Peyer's patch (tissue), 4 donors: ENCODE measurements at regions not wholly inside any gene's neighbourhood (a gene's known extent, or its start where the extent isn't known, plus 50 kb on each side); places are given as distances from the start of the nearest gene placed in this dataset.

Source experiments
- DNase-seq, 3 donors: peaks; one replicate each; pipeline ENCODE4 v3.0.0-alpha.2; 2017 to 2019
- H3K27ac ChIP-seq, 4 donors: fragments of 200-600 bp; sonication (generic); one replicate each; pipeline ENCODE4 v1.5.1; 2016 to 2019
- H3K27me3 ChIP-seq, 2 donors: fragments of 200-600 bp; sonication (generic); one replicate each; pipeline ENCODE4 v1.5.1; 2019
- H3K36me3 ChIP-seq, 3 donors: fragments of 200-600 bp; sonication (generic); one replicate each; pipeline ENCODE4 v1.5.1; 2016 to 2019
- H3K4me1 ChIP-seq, 4 donors: fragments of 200-600 bp; sonication (generic); one replicate each; pipeline ENCODE4 v1.5.1; 2016 to 2019
- H3K4me3 ChIP-seq, 4 donors: fragments of 200-600 bp; sonication (generic); 1 replicate in 3 of 4; 2 replicates in 1 of 4; pipeline ENCODE4 v1.5.1; 2016 to 2019; ENCODE audit warnings: mild to moderate bottlenecking in 1 of 4
- H3K9me3 ChIP-seq, 4 donors: fragments of 200-600 bp; sonication (generic); one replicate each; pipeline ENCODE4 v1.5.1; 2016 to 2019; ENCODE audit warnings: mild to moderate bottlenecking in 1 of 4
- POLR2A ChIP-seq, 2 donors: fragments of 450-650 bp; IDR thresholded peaks; one replicate each; pipeline ENCODE4 v1.5.1; 2017; ENCODE audit warnings: antibody characterized with exemption in 2 of 2, mild to moderate bottlenecking in 2 of 2, moderate library complexity in 2 of 2
- TF ChIP-seq, protein P1 (sequence below), 6 experiments: fragments of 450-650 bp in 4 of 6; fragments of 200-600 bp in 2 of 6; sonication (generic) in 1 of 6; IDR thresholded peaks; one replicate each; pipeline ENCODE4 v1.5.1; 2017 to 2019; ENCODE audit warnings: antibody characterized with exemption in 6 of 6, mild to moderate bottlenecking in 3 of 6, moderate library complexity in 1 of 6

DNA sequence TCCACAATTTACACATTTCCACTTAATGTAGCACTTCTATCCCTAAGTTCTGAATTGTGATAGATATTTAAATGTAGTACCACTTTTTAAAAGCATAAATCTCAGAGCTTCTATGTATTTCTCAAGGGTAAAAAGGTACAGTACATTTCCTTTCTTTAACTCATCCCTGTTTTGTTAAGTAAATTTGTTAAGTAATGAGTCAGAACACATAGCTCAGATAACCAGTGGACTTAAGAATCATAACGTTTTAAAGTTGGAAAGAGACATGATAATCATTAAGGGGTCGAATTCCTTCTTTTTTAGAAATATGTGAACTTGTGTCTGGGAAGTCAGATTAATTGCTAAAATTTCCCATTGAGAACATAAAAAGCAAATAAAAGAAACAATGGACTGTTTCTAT lies 810.2 kb upstream of the NUDT12 start:
- no peak for TF ChIP-seq POLR2A (IDR thresholded peaks at IDR 0.05)
- TF ChIP-seq, protein P1, sequence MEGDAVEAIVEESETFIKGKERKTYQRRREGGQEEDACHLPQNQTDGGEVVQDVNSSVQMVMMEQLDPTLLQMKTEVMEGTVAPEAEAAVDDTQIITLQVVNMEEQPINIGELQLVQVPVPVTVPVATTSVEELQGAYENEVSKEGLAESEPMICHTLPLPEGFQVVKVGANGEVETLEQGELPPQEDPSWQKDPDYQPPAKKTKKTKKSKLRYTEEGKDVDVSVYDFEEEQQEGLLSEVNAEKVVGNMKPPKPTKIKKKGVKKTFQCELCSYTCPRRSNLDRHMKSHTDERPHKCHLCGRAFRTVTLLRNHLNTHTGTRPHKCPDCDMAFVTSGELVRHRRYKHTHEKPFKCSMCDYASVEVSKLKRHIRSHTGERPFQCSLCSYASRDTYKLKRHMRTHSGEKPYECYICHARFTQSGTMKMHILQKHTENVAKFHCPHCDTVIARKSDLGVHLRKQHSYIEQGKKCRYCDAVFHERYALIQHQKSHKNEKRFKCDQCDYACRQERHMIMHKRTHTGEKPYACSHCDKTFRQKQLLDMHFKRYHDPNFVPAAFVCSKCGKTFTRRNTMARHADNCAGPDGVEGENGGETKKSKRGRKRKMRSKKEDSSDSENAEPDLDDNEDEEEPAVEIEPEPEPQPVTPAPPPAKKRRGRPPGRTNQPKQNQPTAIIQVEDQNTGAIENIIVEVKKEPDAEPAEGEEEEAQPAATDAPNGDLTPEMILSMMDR (IDR thresholded peaks at IDR 0.05): no peak
- Histone ChIP-seq H3K9me3 (no peaks in the 10 kb centered on the region), H3K4me1 (no peaks in the 10 kb centered on the region), H3K27me3 (no peaks in the 10 kb centered on the region), H3K4me3 (no peak overlapping the region), H3K36me3 (no peaks in the 10 kb centered on the region), H3K27ac (no peak overlapping the region)
- no peak for DNase-seq

DNA sequence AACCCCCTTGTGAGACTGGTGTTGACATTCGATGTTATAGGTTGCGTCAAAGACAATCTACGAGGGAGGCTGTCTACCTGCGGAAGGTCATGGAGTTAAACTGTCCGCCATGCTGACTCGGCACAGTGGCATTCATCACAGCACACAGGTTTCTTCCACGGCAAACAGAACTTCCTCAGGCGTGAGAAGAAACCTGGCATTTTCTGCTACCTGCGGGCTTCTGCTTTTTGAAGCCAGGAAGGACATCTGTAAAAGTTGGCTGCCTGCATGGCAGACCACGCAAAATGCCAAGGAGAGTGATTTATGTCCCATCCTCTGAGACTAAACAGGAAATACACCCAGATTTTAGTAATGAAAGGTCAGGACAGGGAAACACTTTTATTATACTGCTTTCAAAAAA lies 809.8 kb upstream of the NUDT12 start:
- Histone ChIP-seq H3K36me3 (no peaks in the 10 kb centered on the region), H3K4me1 (no peaks in the 10 kb centered on the region), H3K9me3 (no peaks in the 10 kb centered on the region), H3K27me3 (no peaks in the 10 kb centered on the region), H3K4me3 (no peak overlapping the region), H3K27ac (no peak overlapping the region)
- no peak for DNase-seq
- no peak for TF ChIP-seq POLR2A (IDR thresholded peaks at IDR 0.05)
- TF ChIP-seq, protein P1 (IDR thresholded peaks at IDR 0.05): no peak

DNA sequence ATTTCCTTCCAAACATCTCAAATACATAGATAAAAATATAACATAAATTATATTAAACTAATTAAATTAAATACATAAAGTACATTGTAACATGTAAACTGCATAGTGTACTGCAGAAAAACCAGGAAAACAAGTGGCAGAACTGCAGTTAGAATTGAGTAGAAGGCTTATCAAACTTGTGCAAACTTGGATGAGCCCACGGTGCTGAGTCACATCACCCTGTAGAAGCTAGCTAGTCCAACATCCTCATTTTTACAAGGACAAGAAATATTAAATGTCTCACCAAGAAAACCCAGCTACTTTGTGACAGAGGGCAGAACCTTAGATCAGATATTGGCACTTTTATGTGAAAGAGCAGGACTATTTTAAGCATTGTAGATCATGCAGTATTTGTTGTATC lies 807.9 kb upstream of the NUDT12 start:
- no peaks in the 10 kb centered on the region for H3K27me3 ChIP-seq
- TF ChIP-seq, protein P1 (IDR thresholded peaks at IDR 0.05): no peak
- TF ChIP-seq POLR2A (IDR thresholded peaks at IDR 0.05): no peak
- H3K27ac ChIP-seq: no peak overlapping the region
- H3K9me3 ChIP-seq: no peaks in the 10 kb centered on the region
- H3K4me1 ChIP-seq: no peaks in the 10 kb centered on the region
- H3K36me3 ChIP-seq: no peaks in the 10 kb centered on the region
- no peak overlapping the region for H3K4me3 ChIP-seq
- no peak for DNase-seq

DNA sequence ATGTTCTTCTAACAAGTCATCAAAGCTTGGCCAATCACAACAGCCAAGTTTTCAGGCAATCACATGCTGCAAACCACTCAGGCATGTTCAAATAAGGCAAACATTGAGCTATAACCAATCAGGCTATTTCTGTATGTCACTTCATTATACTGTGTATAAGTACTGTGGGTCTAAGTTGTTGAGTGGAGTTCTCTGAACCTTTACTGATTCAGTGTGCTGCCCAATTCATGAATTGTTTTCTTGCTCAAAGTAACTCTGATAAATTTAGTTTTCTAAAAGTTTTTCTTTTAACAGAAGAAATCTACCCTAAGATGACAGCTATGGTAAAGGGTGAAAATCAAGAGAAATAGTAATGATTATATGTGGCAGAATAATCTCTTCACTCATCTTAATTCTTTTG lies 805.4 kb upstream of the NUDT12 start:
- no peak overlapping the region for H3K27ac ChIP-seq
- H3K4me1 ChIP-seq: no peaks in the 10 kb centered on the region
- H3K36me3 ChIP-seq: no peaks in the 10 kb centered on the region
- TF ChIP-seq POLR2A (IDR thresholded peaks at IDR 0.05): no peak
- TF ChIP-seq, protein P1 (IDR thresholded peaks at IDR 0.05): no peak
- no peak overlapping the region for H3K4me3 ChIP-seq
- no peaks in the 10 kb centered on the region for H3K9me3 ChIP-seq
- H3K27me3 ChIP-seq: no peaks in the 10 kb centered on the region
- no peak for DNase-seq

DNA sequence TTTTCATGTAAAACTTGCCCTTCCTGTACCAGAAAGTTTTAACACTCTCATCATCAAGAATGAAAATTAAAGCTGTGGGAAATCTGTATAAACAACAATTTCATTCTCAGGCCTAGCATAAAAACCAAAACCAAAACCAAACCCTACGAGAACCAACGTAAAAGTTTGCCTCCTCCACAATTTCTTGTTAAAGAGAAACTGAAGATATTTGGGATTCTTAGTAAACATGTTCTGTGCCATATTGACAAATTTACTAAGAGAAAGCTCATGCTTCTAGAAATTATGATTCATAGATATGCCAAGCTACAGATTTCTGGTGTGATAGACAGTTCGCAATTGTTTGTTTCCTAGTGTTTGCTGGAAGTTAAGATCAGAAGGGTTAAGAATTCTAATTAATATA lies 801.0 kb upstream of the NUDT12 start:
- Histone ChIP-seq H3K4me3 (no peak overlapping the region), H3K27ac (no peak overlapping the region), H3K9me3 (no peaks in the 10 kb centered on the region), H3K36me3 (no peaks in the 10 kb centered on the region), H3K27me3 (no peaks in the 10 kb centered on the region), H3K4me1 (no peaks in the 10 kb centered on the region)
- TF ChIP-seq, protein P1 (IDR thresholded peaks at IDR 0.05): no peak
- TF ChIP-seq POLR2A (IDR thresholded peaks at IDR 0.05): no peak
- no peak for DNase-seq

DNA sequence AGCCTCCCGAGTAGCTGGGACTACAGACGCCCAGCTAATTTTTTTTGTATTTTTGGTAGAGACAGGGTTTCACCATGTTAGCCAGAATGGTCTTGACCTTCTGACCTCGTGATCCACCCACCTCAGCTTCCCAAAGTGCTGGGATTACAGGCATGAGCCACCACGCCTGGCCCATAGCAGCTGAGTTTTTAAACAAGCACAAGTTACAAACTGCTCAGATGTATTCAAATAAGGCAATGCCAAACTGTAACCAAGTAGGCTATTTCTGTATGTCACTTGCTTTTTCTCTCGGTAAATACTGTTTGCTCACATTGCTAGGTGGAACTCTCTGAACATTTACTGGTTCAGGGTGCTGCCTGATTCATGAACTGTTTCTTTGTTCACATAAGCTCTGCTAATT lies 799.3 kb upstream of the NUDT12 start:
- DNase-seq: no peak
- no peak for TF ChIP-seq POLR2A (IDR thresholded peaks at IDR 0.05)
- TF ChIP-seq, protein P1 (IDR thresholded peaks at IDR 0.05): no peak
- H3K4me3 ChIP-seq: no peak overlapping the region
- no peak overlapping the region for H3K27ac ChIP-seq
- no peaks in the 10 kb centered on the region for H3K9me3 ChIP-seq
- no peaks in the 10 kb centered on the region for H3K27me3 ChIP-seq
- H3K4me1 ChIP-seq: no peaks in the 10 kb centered on the region
- no peaks in the 10 kb centered on the region for H3K36me3 ChIP-seq
